ENCODE measurements at regions not wholly inside any gene's neighbourhood (a gene's known extent, or its start where the extent isn't known, plus 50 kb on each side); places are given as distances from the start of the nearest gene placed in this dataset.

- Histone ChIP-seq H3K9me3 (no peaks in the 10 kb centered on the region), H3K9me2 (no peaks in the 10 kb centered on the region), H3K9ac (no peak overlapping the region), H4K20me1 (ENCODE audit: insufficient read depth) (no peaks in the 10 kb centered on the region), H3K4me1 (ENCODE audit: control insufficient read depth in 1 of 2, insufficient read depth in 2 of 2, low read depth in 1 of 2, low read length in 1 of 2) (peaks cover 0 to 10% of the 10 kb centered on the region in 2 experiments; a peak in 1 of 4 replicates), H2AFZ (ENCODE audit: low read depth) (no peak overlapping the region), H3K36me3 (replicated peaks in 1 of 2; ENCODE audit: control insufficient read depth in 1 of 2, insufficient read depth in 2 of 2, low read length in 1 of 2) (no peaks in the 10 kb centered on the region), H3K79me2 (ENCODE audit: insufficient read depth) (no peaks in the 10 kb centered on the region), H3K4me3 (ENCODE audit: low read depth in 2 of 2, low read length in 1 of 2) (no peak overlapping the region), H3K27me3 (ENCODE audit: insufficient read depth) (no peaks in the 10 kb centered on the region), H3F3A (replicated peaks; ENCODE audit: insufficient read depth) (no peaks in the 10 kb centered on the region), H3K4me2 (no peak overlapping the region), H3K27ac (ENCODE audit: low read depth in 2 of 2, low read length in 1 of 2) (no peak overlapping the region)
- POLR2A ChIA-PET, result no interaction called here
- DNase-seq, result no peak
- TF ChIP-seq YY1 (IDR thresholded peaks at IDR 0.05; ENCODE audit: low read depth) (no peak), NFIC (IDR thresholded peaks at IDR 0.05; ENCODE audit: borderline replicate concordance) (no peak), SMC3 (IDR thresholded peaks at IDR 0.05; ENCODE audit: low read depth, low read length) (no peak), FOXJ3 (CRISPR knock-in tag; IDR thresholded peaks at IDR 0.05) (no peak), USF1 (IDR thresholded peaks at IDR 0.05; ENCODE audit: borderline replicate concordance, low read depth) (no peak), MEF2A (IDR thresholded peaks at IDR 0.05; ENCODE audit: borderline replicate concordance, low read depth) (no peak), TCF12 (IDR thresholded peaks at IDR 0.05) (no peak), PBX3 (IDR thresholded peaks at IDR 0.05) (no peak), RXRA (IDR thresholded peaks at IDR 0.05; ENCODE audit: borderline replicate concordance, low read depth) (no peak), NRF1 (IDR thresholded peaks at IDR 0.05; ENCODE audit: low read depth, low read length) (no peak), EP300 (IDR thresholded peaks at IDR 0.05; ENCODE audit: borderline replicate concordance in 1 of 2, low read depth in 1 of 2, low read length in 1 of 2) (no peak), POLR2AphosphoS5 (IDR thresholded peaks at IDR 0.05; ENCODE audit: low read depth, low read length) (no peak), CTCF (IDR thresholded peaks at IDR 0.05) (no peak), ELF1 (IDR thresholded peaks at IDR 0.05) (no peak), RCOR1 (IDR thresholded peaks at IDR 0.05; ENCODE audit: low read length) (no peak), TEAD4 (IDR thresholded peaks at IDR 0.05; ENCODE audit: borderline replicate concordance, insufficient read depth) (no peak), MAX (IDR thresholded peaks at IDR 0.05; ENCODE audit: low read depth) (no peak)
- CTCF ChIA-PET, result interaction anchor here (0.9 kb wide), 1 partner anchor 47 kb away, joined by 3 read pairs; no protein-coding TSS in a partner anchor
- WGBS (ENCODE audit: low lambda C conversion rate), result 43% methylated on average over 2 of the region's 2 CpGs
Measured at GRCh38 chr6:142521791-142522190, 220.0 kb downstream of the ADGRG6 start.

Measured in SK-N-SH (cell line).